Adrenal gland (tissue), 9 donors: ENCODE measurements at regions not wholly inside any gene's neighbourhood (a gene's known extent, or its start where the extent isn't known, plus 50 kb on each side); places are given as distances from the start of the nearest gene placed in this dataset.

ENCODE experiments used
- DNase-seq, 7 donors: peaks; one replicate each; pipeline ENCODE4 v3.0.0-alpha.2; 2019 to 2020
- H3K27ac ChIP-seq, 5 donors: fragments of 200-600 bp; sonication (generic) in 4 of 5; 1 replicate in 3 of 5; 2 replicates in 2 of 5; pipeline versions ENCODE4 v1.5.1 to v1.8.0; 2016 to 2020; ENCODE audit warnings: mild to moderate bottlenecking in 1 of 5
- H3K27me3 ChIP-seq: fragments of 200-600 bp; 2 replicates; pipeline ENCODE4 v1.8.0; 2021
- H3K36me3 ChIP-seq, 2 donors: fragments of 200-600 bp; replicated peaks in 1 of 2; 1 replicate in 1 of 2; 2 replicates in 1 of 2; pipeline versions ENCODE4 v1.5.1 to v1.8.0; 2018 to 2022
- H3K4me1 ChIP-seq, 2 donors: fragments of 200-600 bp; replicated peaks in 1 of 2; 1 replicate in 1 of 2; 2 replicates in 1 of 2; pipeline versions ENCODE4 v1.5.1 to v1.8.0; 2018 to 2021
- H3K4me3 ChIP-seq, 4 donors: fragments of 200-600 bp; sonication (generic) in 3 of 4; one replicate each; pipeline ENCODE4 v1.5.1; 2016 to 2018
- H3K9me3 ChIP-seq, 3 donors: fragments of 200-600 bp; sonication (generic) in 1 of 3; replicated peaks in 1 of 3; 1 replicate in 2 of 3; 2 replicates in 1 of 3; pipeline versions ENCODE4 v1.5.1 to v1.8.0; 2016 to 2021
- POLR2A ChIP-seq, 2 donors: fragments of 450-650 bp; IDR thresholded peaks; one replicate each; pipeline ENCODE4 v1.6.1; 2017; ENCODE audit warnings: antibody characterized with exemption in 2 of 2, mild to moderate bottlenecking in 2 of 2, moderate library complexity in 1 of 2
- WGBS, 4 donors: extraction: QIAGEN DNeasy Blood & Tissue Kit in 2 of 4; methylation state at CpG; one replicate each; pipeline versions ENCODE4 v1.1.5 to v1.1.7; 2013 to 2017; 5-methylcytosine and 5-hydroxymethylcytosine counted together
- intact Hi-C, 2 donors: fragments of 100-400 bp; cut with DNase I; formaldehyde crosslinking; loops; one replicate each; pipeline versions ENCODE4 v1.14.1 to v1.15.0; 2022 to 2023
- TF ChIP-seq, protein P1 (sequence below), 6 experiments: fragments of 450-650 bp in 4 of 6; fragments of 200-600 bp in 2 of 6; sonication (generic) in 1 of 6; IDR thresholded peaks; 1 replicate in 5 of 6; 2 replicates in 1 of 6; pipeline versions ENCODE4 v1.5.1 to v1.8.0; 2016 to 2021; ENCODE audit warnings: antibody characterized with exemption in 6 of 6, mild to moderate bottlenecking in 2 of 6, moderate library complexity in 1 of 6
- donor health status: healthy with polysubstance abuse.
- donor health status: Bipolar disorder and iron deficiency.
- donor health status: DM: yes; HTN: yes; CAD: no.
- donor health status: DM: no; HTN: no; CAD: no.
- donor health status: DM: no; HTN: no; CAD: no.

- no peaks in the 10 kb centered on the region for H3K9me3 ChIP-seq
- no peaks in the 10 kb centered on the region for H3K27me3 ChIP-seq
- intact Hi-C loops: loop anchor here in 1 of 2 donors (10.0 kb wide), 1 partner anchor 54 kb away; the partner anchor contains the start of gene RREB1
- H3K27ac ChIP-seq: peak overlapping the region; percentile 79 to 95 (median 90)
- peak; percentile 47 to 72 (median 62) for DNase-seq
- no peaks in the 10 kb centered on the region for H3K36me3 ChIP-seq
- peaks cover 22 to 24% of the 10 kb centered on the region in 2 donors for H3K4me1 ChIP-seq
- 17 to 60% (median 19%) methylated on average over 8 to 68 of the region's 68 CpGs for WGBS, 4 donors
- TF ChIP-seq POLR2A (IDR thresholded peaks at IDR 0.05): peak in 1 of 2 donors; percentile 52
- TF ChIP-seq, protein P1, sequence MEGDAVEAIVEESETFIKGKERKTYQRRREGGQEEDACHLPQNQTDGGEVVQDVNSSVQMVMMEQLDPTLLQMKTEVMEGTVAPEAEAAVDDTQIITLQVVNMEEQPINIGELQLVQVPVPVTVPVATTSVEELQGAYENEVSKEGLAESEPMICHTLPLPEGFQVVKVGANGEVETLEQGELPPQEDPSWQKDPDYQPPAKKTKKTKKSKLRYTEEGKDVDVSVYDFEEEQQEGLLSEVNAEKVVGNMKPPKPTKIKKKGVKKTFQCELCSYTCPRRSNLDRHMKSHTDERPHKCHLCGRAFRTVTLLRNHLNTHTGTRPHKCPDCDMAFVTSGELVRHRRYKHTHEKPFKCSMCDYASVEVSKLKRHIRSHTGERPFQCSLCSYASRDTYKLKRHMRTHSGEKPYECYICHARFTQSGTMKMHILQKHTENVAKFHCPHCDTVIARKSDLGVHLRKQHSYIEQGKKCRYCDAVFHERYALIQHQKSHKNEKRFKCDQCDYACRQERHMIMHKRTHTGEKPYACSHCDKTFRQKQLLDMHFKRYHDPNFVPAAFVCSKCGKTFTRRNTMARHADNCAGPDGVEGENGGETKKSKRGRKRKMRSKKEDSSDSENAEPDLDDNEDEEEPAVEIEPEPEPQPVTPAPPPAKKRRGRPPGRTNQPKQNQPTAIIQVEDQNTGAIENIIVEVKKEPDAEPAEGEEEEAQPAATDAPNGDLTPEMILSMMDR (IDR thresholded peaks at IDR 0.05): no peak
- peak overlapping the region; percentile 52 to 77 (median 70) for H3K4me3 ChIP-seq
These were observed 56.6 kb upstream of the RREB1 start for GRCh38 chr6:7050872-7051779.

DNA sequence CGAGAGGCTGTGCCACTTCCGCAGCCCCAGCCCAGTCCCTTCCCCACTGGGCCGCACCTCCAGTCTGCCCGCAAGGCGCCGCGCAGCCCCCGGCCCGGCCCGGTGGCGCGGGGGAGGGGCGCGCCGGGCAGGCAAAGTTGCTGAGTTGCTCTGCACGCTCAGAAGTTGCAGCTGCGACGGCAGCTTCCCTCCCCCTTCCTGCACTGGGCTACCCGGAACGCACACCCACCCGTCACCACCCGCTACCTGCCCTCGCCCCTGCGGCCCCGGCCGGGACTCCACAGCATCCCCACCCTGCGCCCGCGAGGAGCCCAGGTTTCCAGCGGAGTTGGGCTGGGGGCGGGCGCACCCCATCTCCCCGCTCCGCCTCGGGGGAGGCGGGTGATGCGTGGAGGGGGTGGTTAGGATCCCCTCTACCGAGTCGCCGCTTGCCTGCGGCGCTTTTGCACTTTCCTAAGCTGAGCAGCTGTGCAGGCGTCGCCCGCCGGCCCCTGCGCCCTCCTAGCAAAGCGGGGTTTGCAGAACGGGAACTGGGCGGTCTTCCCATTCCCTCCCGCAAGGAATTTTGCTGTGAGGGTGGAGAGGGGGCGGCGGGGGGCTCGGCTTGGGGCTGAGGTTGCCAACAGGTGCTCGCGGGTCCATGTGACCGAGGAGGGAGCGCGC, 55.9 kb upstream of the RREB1 start:
- intact Hi-C loops: loop anchor here in 1 of 2 donors (10.0 kb wide), 1 partner anchor 53 kb away; the partner anchor contains the start of gene RREB1
- Histone ChIP-seq H3K36me3 (no peaks in the 10 kb centered on the region), H3K4me3 (peak overlapping the region; percentile 52 to 77 (median 70)), H3K9me3 (no peaks in the 10 kb centered on the region), H3K27me3 (no peaks in the 10 kb centered on the region), H3K27ac (peak overlapping the region; percentile 79 to 95 (median 90)), H3K4me1 (peaks cover 22 to 24% of the 10 kb centered on the region in 2 donors)
- WGBS, 4 donors: 0% methylated on average over 54 to 59 of the region's 59 CpGs; no CpG with 5 or more reads in 2 of the 4 donors
- TF ChIP-seq, protein P1 (IDR thresholded peaks at IDR 0.05): no peak
- TF ChIP-seq POLR2A (IDR thresholded peaks at IDR 0.05): peak in 1 of 2 donors; percentile 64
- DNase-seq: peak; percentile 62 to 79 (median 72)

DNA sequence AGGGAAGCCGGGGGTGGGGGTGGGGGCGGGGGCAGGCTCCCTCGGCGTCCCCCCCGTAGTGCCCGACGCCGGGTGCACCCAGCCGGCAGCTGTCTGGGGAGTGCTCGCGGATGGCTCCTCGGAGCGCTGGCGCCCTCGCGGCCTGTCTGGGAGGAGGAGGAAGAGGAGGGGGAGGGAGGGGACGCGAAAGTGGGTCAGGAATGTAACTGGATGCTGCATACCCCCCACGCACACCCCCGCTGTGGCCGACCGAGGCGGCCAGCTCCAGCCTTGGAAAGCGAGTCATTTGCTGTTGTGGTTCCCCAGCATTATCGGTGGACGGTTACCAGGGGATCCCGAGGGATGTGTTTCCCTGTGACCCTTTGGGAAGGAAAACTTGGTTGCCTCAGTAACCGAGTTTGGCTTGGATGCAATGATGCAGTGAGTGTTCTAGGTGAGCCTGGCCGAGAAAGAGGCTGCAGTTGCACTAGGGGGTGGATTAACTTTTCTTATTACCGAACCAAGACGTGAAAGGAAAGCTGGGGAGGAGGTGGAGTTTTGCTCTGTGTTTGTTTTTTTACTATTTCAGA, 55.2 kb upstream of the RREB1 start:
- WGBS, 4 donors: 2 to 3% (median 3%) methylated on average over 7 to 31 of the region's 31 CpGs
- intact Hi-C loops: loop anchor here in 1 of 2 donors (10.0 kb wide), 1 partner anchor 52 kb away; the partner anchor contains the start of gene RREB1
- peaks cover 22 to 23% of the 10 kb centered on the region in 2 donors for H3K4me1 ChIP-seq

More for the DNA sequence above, 55.2 kb upstream of the RREB1 start:
- Histone ChIP-seq H3K27ac (peak overlapping the region; percentile 8 to 95 (median 90)), H3K9me3 (no peaks in the 10 kb centered on the region), H3K27me3 (no peaks in the 10 kb centered on the region), H3K36me3 (no peaks in the 10 kb centered on the region), H3K4me3 (peak overlapping the region in 2 of 4 donors; percentile 65 to 75)
- peak; percentile 80 to 91 (median 86) for DNase-seq
- TF ChIP-seq POLR2A (IDR thresholded peaks at IDR 0.05): peak in 1 of 2 donors; percentile 66
- TF ChIP-seq, protein P1 (IDR thresholded peaks at IDR 0.05): no peak
